ENCODE measurements at regions not wholly inside any gene's neighbourhood (a gene's known extent, or its start where the extent isn't known, plus 50 kb on each side); places are given as distances from the start of the nearest gene placed in this dataset.
"Not testable (repeated sequence)": the region's sequence is repeated elsewhere in the genome, so short reads cannot be mapped to it uniquely, and the experiment has no call there.

- TF ChIP-seq, protein P1, sequence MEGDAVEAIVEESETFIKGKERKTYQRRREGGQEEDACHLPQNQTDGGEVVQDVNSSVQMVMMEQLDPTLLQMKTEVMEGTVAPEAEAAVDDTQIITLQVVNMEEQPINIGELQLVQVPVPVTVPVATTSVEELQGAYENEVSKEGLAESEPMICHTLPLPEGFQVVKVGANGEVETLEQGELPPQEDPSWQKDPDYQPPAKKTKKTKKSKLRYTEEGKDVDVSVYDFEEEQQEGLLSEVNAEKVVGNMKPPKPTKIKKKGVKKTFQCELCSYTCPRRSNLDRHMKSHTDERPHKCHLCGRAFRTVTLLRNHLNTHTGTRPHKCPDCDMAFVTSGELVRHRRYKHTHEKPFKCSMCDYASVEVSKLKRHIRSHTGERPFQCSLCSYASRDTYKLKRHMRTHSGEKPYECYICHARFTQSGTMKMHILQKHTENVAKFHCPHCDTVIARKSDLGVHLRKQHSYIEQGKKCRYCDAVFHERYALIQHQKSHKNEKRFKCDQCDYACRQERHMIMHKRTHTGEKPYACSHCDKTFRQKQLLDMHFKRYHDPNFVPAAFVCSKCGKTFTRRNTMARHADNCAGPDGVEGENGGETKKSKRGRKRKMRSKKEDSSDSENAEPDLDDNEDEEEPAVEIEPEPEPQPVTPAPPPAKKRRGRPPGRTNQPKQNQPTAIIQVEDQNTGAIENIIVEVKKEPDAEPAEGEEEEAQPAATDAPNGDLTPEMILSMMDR (IDR thresholded peaks at IDR 0.05 in 8 of 11, conservative IDR thresholded peaks at IDR 0.05 in 3 of 11) = not testable (repeated sequence)
- not testable (repeated sequence) for TF ChIP-seq POLR2AphosphoS5 (IDR thresholded peaks at IDR 0.05)
Observed at GRCh38 chr3:20820872-20821271, 634.9 kb upstream of the SGO1 start.

Data from spleen (tissue), 7 donors.